ENCODE measurements at regions not wholly inside any gene's neighbourhood (a gene's known extent, or its start where the extent isn't known, plus 50 kb on each side); places are given as distances from the start of the nearest gene placed in this dataset.

DNA sequence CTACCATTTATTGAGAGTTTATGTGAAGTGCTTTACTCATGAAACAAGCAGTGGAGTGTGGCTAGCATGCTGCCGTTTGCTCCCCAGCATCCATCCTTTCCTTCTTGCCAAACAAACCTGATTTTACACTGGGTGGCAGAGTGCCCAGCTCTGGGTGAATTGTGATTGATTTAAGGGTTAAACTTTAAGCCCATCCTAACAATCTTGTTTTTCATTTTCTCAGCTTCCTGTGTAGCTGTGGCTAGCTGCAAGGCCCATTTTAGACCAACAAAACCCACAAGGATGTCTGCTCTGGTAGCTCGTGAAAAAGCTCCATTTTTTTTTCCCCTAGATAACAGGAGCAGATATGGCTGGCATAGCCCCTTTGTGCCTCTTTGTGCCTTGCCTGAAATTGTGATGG, 77.7 kb upstream of the KCNG1 start:
- ATAC-seq, result no peak
- no peak for TF ChIP-seq TOX (CRISPR knock-in tag; IDR thresholded peaks at IDR 0.05; ENCODE audit: borderline replicate concordance)

DNA sequence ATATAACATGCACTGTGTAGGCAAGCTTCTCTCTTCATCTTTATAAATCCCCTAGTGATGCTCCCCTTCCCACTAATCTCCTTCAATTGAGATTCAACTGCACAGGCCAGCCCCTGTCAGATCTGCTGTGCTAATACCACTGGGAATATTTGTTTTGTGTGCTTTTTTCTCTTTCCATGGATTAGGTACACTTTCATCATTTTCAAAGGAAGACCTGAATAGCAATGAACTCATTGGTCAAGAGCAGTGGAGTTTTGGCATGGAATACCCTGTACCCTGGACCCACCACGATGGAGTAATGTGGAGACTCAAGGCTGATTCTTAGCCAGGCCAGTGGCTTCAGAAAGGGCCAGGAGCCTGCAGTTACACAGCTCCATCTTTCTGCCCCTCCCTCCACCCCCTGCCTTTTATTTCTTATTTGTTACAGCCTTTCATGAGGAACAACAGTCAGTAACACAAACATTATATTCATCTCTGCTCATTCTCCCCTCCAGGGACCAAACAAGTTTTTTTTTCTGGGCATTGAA, 75.4 kb upstream of the KCNG1 start:
- TF ChIP-seq BACH2 (CRISPR knock-in tag; IDR thresholded peaks at IDR 0.05; ENCODE audit: borderline replicate concordance) (no peak), ZFP30 (CRISPR knock-in tag; IDR thresholded peaks at IDR 0.05) (no peak), ARNTL (CRISPR knock-in tag; IDR thresholded peaks at IDR 0.05; ENCODE audit: borderline replicate concordance, low read depth) (no peak), TOX (CRISPR knock-in tag; IDR thresholded peaks at IDR 0.05; ENCODE audit: borderline replicate concordance) (no peak), CSDC2 (CRISPR knock-in tag; IDR thresholded peaks at IDR 0.05) (no peak), ZNF565 (CRISPR knock-in tag; conservative IDR thresholded peaks at IDR 0.05; ENCODE audit: low read depth) (no peak), RARB (CRISPR knock-in tag; IDR thresholded peaks at IDR 0.05) (no peak), ZNF70 (CRISPR knock-in tag; IDR thresholded peaks at IDR 0.05) (no peak), PPARA (CRISPR knock-in tag; IDR thresholded peaks at IDR 0.05; ENCODE audit: borderline replicate concordance) (no peak), TCF4 (CRISPR knock-in tag; IDR thresholded peaks at IDR 0.05; ENCODE audit: borderline replicate concordance) (no peak), SNAI2 (CRISPR knock-in tag; IDR thresholded peaks at IDR 0.05) (no peak)
- TF ChIP-seq, protein P1, sequence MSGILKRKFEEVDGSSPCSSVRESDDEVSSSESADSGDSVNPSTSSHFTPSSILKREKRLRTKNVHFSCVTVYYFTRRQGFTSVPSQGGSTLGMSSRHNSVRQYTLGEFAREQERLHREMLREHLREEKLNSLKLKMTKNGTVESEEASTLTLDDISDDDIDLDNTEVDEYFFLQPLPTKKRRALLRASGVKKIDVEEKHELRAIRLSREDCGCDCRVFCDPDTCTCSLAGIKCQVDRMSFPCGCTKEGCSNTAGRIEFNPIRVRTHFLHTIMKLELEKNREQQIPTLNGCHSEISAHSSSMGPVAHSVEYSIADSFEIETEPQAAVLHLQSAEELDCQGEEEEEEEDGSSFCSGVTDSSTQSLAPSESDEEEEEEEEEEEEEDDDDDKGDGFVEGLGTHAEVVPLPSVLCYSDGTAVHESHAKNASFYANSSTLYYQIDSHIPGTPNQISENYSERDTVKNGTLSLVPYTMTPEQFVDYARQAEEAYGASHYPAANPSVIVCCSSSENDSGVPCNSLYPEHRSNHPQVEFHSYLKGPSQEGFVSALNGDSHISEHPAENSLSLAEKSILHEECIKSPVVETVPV (CRISPR knock-in tag; IDR thresholded peaks at IDR 0.05), result no peak
- TF ChIP-seq, protein P2, sequence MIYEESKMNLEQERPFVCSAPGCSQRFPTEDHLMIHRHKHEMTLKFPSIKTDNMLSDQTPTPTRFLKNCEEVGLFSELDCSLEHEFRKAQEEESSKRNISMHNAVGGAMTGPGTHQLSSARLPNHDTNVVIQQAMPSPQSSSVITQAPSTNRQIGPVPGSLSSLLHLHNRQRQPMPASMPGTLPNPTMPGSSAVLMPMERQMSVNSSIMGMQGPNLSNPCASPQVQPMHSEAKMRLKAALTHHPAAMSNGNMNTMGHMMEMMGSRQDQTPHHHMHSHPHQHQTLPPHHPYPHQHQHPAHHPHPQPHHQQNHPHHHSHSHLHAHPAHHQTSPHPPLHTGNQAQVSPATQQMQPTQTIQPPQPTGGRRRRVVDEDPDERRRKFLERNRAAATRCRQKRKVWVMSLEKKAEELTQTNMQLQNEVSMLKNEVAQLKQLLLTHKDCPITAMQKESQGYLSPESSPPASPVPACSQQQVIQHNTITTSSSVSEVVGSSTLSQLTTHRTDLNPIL (CRISPR knock-in tag; IDR thresholded peaks at IDR 0.05; ENCODE audit: low read depth), result no peak
- TF ChIP-seq, protein P3, sequence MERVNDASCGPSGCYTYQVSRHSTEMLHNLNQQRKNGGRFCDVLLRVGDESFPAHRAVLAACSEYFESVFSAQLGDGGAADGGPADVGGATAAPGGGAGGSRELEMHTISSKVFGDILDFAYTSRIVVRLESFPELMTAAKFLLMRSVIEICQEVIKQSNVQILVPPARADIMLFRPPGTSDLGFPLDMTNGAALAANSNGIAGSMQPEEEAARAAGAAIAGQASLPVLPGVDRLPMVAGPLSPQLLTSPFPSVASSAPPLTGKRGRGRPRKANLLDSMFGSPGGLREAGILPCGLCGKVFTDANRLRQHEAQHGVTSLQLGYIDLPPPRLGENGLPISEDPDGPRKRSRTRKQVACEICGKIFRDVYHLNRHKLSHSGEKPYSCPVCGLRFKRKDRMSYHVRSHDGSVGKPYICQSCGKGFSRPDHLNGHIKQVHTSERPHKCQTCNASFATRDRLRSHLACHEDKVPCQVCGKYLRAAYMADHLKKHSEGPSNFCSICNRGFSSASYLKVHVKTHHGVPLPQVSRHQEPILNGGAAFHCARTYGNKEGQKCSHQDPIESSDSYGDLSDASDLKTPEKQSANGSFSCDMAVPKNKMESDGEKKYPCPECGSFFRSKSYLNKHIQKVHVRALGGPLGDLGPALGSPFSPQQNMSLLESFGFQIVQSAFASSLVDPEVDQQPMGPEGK (CRISPR knock-in tag; IDR thresholded peaks at IDR 0.05; ENCODE audit: borderline replicate concordance), result no peak
- TF ChIP-seq, protein P4, sequence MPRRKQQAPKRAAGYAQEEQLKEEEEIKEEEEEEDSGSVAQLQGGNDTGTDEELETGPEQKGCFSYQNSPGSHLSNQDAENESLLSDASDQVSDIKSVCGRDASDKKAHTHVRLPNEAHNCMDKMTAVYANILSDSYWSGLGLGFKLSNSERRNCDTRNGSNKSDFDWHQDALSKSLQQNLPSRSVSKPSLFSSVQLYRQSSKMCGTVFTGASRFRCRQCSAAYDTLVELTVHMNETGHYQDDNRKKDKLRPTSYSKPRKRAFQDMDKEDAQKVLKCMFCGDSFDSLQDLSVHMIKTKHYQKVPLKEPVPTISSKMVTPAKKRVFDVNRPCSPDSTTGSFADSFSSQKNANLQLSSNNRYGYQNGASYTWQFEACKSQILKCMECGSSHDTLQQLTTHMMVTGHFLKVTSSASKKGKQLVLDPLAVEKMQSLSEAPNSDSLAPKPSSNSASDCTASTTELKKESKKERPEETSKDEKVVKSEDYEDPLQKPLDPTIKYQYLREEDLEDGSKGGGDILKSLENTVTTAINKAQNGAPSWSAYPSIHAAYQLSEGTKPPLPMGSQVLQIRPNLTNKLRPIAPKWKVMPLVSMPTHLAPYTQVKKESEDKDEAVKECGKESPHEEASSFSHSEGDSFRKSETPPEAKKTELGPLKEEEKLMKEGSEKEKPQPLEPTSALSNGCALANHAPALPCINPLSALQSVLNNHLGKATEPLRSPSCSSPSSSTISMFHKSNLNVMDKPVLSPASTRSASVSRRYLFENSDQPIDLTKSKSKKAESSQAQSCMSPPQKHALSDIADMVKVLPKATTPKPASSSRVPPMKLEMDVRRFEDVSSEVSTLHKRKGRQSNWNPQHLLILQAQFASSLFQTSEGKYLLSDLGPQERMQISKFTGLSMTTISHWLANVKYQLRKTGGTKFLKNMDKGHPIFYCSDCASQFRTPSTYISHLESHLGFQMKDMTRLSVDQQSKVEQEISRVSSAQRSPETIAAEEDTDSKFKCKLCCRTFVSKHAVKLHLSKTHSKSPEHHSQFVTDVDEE (CRISPR knock-in tag; IDR thresholded peaks at IDR 0.05), result no peak
- ATAC-seq, result no peak

DNA sequence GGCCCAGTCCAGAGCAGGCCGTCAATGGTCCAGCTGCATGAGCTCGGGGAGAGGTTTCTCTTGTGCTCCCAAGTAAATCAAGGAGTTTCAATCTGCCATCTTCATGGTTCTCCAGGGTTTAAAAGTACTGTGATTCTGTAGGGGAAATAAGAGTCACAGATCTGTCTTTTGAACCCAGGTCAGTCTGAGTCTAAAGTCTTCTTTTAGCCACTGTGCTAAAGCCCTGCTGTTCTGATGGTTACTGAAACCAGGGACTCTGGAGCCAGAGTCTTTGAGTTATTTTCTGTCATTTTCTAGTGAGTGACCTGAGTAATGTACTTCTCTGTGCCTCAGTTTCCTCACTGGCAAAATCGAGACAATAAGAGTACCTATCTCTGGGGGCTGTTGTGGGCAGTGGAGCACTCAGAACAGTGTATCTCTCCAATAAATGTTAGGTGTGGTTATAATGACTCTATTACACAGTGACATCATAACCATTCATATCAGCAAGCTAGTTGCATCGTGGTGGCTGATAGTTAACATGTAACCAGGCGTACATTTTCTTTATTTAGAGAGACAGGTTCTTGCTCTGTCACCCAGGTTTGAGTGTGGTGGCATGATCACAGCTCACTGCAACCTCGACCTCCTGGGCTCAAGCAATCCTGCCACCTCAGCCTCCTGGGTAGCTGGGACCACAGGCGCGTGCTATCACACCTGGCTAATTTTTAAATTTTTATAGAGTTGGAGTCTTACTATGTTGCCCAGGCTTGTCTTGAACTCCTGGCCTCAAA, 74.6 kb upstream of the KCNG1 start:
- no peak for ATAC-seq
- TF ChIP-seq ZC3H10 (CRISPR knock-in tag; IDR thresholded peaks at IDR 0.05), result no peak
- no peak for TF ChIP-seq BACH2 (CRISPR knock-in tag; IDR thresholded peaks at IDR 0.05; ENCODE audit: borderline replicate concordance)
- no peak for TF ChIP-seq PPARA (CRISPR knock-in tag; IDR thresholded peaks at IDR 0.05; ENCODE audit: borderline replicate concordance)
- TF ChIP-seq, protein P3 (CRISPR knock-in tag; IDR thresholded peaks at IDR 0.05; ENCODE audit: borderline replicate concordance), result no peak
- TF ChIP-seq TOX (CRISPR knock-in tag; IDR thresholded peaks at IDR 0.05; ENCODE audit: borderline replicate concordance), result no peak
- TF ChIP-seq ISL1 (CRISPR knock-in tag; IDR thresholded peaks at IDR 0.05), result no peak
- no peak for TF ChIP-seq SNAI2 (CRISPR knock-in tag; IDR thresholded peaks at IDR 0.05)
- TF ChIP-seq OSR1 (CRISPR knock-in tag; IDR thresholded peaks at IDR 0.05), result no peak
- TF ChIP-seq RARB (CRISPR knock-in tag; IDR thresholded peaks at IDR 0.05), result no peak

Data from SK-N-SH treated with all-trans-retinoic acid at 6 μM for 48 hours (cell line).